B cell (primary cell): ENCODE measurements at regions not wholly inside any gene's neighbourhood (a gene's known extent, or its start where the extent isn't known, plus 50 kb on each side); places are given as distances from the start of the nearest gene placed in this dataset.

Experiments used
- ATAC-seq: fragments of 200-7000 bp; cut with Tn5 transposase; one replicate; pipeline ENCODE4 v1.10.0; 2021; ENCODE audit warnings: low read depth, mild to moderate bottlenecking, moderate number of reproducible peaks, moderate library complexity
- CTCF ChIA-PET: fragments of 350-600 bp; sonication (Branson Sonifier 250); formaldehyde crosslinking; loops from one replicate; lab custom pipeline; 2021; ENCODE audit warnings: antibody characterized with exemption, inconsistent platforms; lab: Charles Lee
- POLR2A ChIA-PET: fragments of 350-600 bp; sonication (Branson Sonifier 250); formaldehyde crosslinking; loops from one replicate; lab custom pipeline; 2021; ENCODE audit warnings: antibody characterized with exemption; lab: Charles Lee
- DNase-seq: peaks from one replicate; pipeline ENCODE4 v3.0.0; 2013
- H2AFZ ChIP-seq: 2 replicates; pipeline ENCODE4 v1.6.1; 2012; ENCODE audit warnings: mild to moderate bottlenecking, low read depth, low read length; ENCODE audit not compliant: insufficient read depth, poor library complexity, severe bottlenecking
- H3K27ac ChIP-seq, 2 donors: 1 replicate in 1 of 2; 2 replicates in 1 of 2; pipeline ENCODE4 v1.5.1; 2012 to 2013; ENCODE audit warnings: low read length in 2 of 2, mild to moderate bottlenecking in 2 of 2, moderate library complexity in 1 of 2
- H3K27me3 ChIP-seq, 4 experiments: fragments of 200-600 bp in 1 of 4; sonication (generic) in 1 of 4; replicated peaks in 1 of 4; 1 replicate in 2 of 4; 2 replicates in 2 of 4; pipeline versions ENCODE4 v1.6.1 to v1.7.0; 2013 to 2016; ENCODE audit warnings: low read length in 3 of 4, mild to moderate bottlenecking in 2 of 4, mixed read lengths in 1 of 4, moderate library complexity in 1 of 4; ENCODE audit not compliant: insufficient read depth in 4 of 4, control insufficient read depth in 3 of 4; ENCODE audit errors: control extremely low read depth in 1 of 4
- H3K36me3 ChIP-seq, 2 experiments: replicated peaks in 1 of 2; 1 replicate in 1 of 2; 2 replicates in 1 of 2; pipeline versions ENCODE4 v1.6.1 to v1.7.1; 2013; ENCODE audit warnings: low read length in 1 of 2; ENCODE audit not compliant: insufficient read depth in 2 of 2, control insufficient read depth in 1 of 2; ENCODE audit errors: control extremely low read depth in 1 of 2, extremely low read depth in 1 of 2
- H3K4me1 ChIP-seq, 2 donors: fragments of 200-600 bp in 1 of 2; sonication (generic) in 1 of 2; 1 replicate in 1 of 2; 2 replicates in 1 of 2; pipeline versions ENCODE4 v1.5.1 to v1.6.1; 2013 to 2017; ENCODE audit warnings: low read length in 2 of 2; ENCODE audit not compliant: control insufficient read depth in 2 of 2, insufficient read depth in 2 of 2
- H3K4me2 ChIP-seq: replicated peaks from 2 replicates; pipeline ENCODE3; 2012; ENCODE audit warnings: mild to moderate bottlenecking, low read depth, low read length; ENCODE audit not compliant: poor library complexity, severe bottlenecking
- H3K4me3 ChIP-seq, 5 experiments: fragments of 200-600 bp in 1 of 5; sonication (generic) in 1 of 5; 1 replicate in 3 of 5; 2 replicates in 2 of 5; pipeline versions ENCODE4 v1.5.1 to v1.7.0; 2011 to 2016; ENCODE audit warnings: low read length in 4 of 5, mild to moderate bottlenecking in 4 of 5, low read depth in 2 of 5, control low read depth in 1 of 5, moderate library complexity in 1 of 5; ENCODE audit not compliant: insufficient read depth in 1 of 5; ENCODE audit errors: control extremely low read depth in 1 of 5, extremely low read depth in 1 of 5
- H3K79me2 ChIP-seq: fragments of 200-600 bp; sonication (generic); one replicate; pipeline ENCODE4 v1.6.0; 2016; ENCODE audit warnings: low read length; ENCODE audit not compliant: control insufficient read depth, insufficient read depth
- H3K9ac ChIP-seq: fragments of 200-600 bp; sonication (generic); 2 replicates; pipeline ENCODE4 v1.6.1; 2017; ENCODE audit warnings: mild to moderate bottlenecking, low read length, moderate library complexity
- H3K9me3 ChIP-seq, 3 donors: one replicate each; pipeline versions ENCODE4 v1.6.1 to v1.7.1; 2013; ENCODE audit warnings: low read length in 2 of 3; ENCODE audit not compliant: control insufficient read depth in 2 of 3, insufficient read depth in 1 of 3; ENCODE audit errors: control extremely low read depth in 1 of 3
- H4K20me1 ChIP-seq: 2 replicates; pipeline ENCODE4 v1.6.0; 2012; ENCODE audit warnings: mild to moderate bottlenecking, low read length; ENCODE audit not compliant: insufficient read depth, control insufficient read depth, poor library complexity, severe bottlenecking
- H3K27ac Mint-ChIP-seq: one replicate; pipeline ENCODE4 v1.8.0; 2021; ENCODE audit warnings: mixed read lengths
- H3K27me3 Mint-ChIP-seq: one replicate; pipeline ENCODE4 v1.8.0; 2021; ENCODE audit warnings: mixed read lengths
- H3K4me1 Mint-ChIP-seq: one replicate; pipeline ENCODE4 v1.8.0; 2021; ENCODE audit warnings: mixed read lengths
- H3K4me3 Mint-ChIP-seq: one replicate; pipeline ENCODE4 v1.8.0; 2021; ENCODE audit warnings: mixed read lengths
- H3K9me3 Mint-ChIP-seq: one replicate; pipeline ENCODE4 v1.8.0; 2022; ENCODE audit warnings: mixed read lengths; ENCODE audit not compliant: insufficient read depth
- CTCF ChIP-seq: fragments of 200-600 bp; IDR thresholded peaks from one replicate; pipeline ENCODE4 v1.8.0; 2022; ENCODE audit warnings: antibody characterized with exemption, mild to moderate bottlenecking
- EZH2 ChIP-seq: IDR thresholded peaks from 2 replicates; pipeline ENCODE4 v1.6.1; 2012; ENCODE audit warnings: borderline replicate concordance, low read depth, mild to moderate bottlenecking, moderate library complexity, low read length; ENCODE audit not compliant: insufficient read depth, poor library complexity, severe bottlenecking
- WGBS: methylation state at CpG from one replicate; pipeline ENCODE4 v1.1.5; 2013; ENCODE audit warnings: missing lambda C conversion rate; ENCODE audit not compliant: insufficient coverage; 5-methylcytosine and 5-hydroxymethylcytosine counted together
- intact Hi-C: fragments of 100-400 bp; cut with micrococcal nuclease; formaldehyde crosslinking; loops from one replicate; pipeline ENCODE4 v1.10.0; 2022

GRCh38 chr13:77831866-77832265 lies 86.8 kb downstream of the EDNRB start:
- no peak for DNase-seq
- Histone ChIP-seq H3K9me3 (no peaks in the 10 kb centered on the region), H3K27ac (no peak overlapping the region)

GRCh38 chr13:77829963-77830362 lies 88.7 kb downstream of the EDNRB start:
- H3K27me3 Mint-ChIP-seq = no peaks in the 10 kb centered on the region
- H3K27me3 ChIP-seq = no peaks in the 10 kb centered on the region
- H3K79me2 ChIP-seq = no peaks in the 10 kb centered on the region
- ChIA-PET CTCF (interaction anchor here (0.6 kb wide), 1 partner anchor 291 kb away, joined by 4 read pairs; no protein-coding TSS in a partner anchor), POLR2A (no interaction called here)
- TF ChIP-seq CTCF (no peak), EZH2 (no peak)
- DNase-seq (no peak), ATAC-seq (no peak)
- H3K4me1 ChIP-seq = no peaks in the 10 kb centered on the region
- H3K27ac ChIP-seq = no peak overlapping the region
- no peak overlapping the region for H2AFZ ChIP-seq
- H3K27ac Mint-ChIP-seq = no peak overlapping the region
- intact Hi-C loops = no loop called here
- no peaks in the 10 kb centered on the region for H3K36me3 ChIP-seq
- no peak overlapping the region for H3K4me3 ChIP-seq
- no peak overlapping the region for H3K4me3 Mint-ChIP-seq
- no peaks in the 10 kb centered on the region for H3K4me1 Mint-ChIP-seq
- no peak overlapping the region for H3K4me2 ChIP-seq
- H3K9ac ChIP-seq = no peak overlapping the region
- no peaks in the 10 kb centered on the region for H3K9me3 ChIP-seq
- H3K9me3 Mint-ChIP-seq = no peaks in the 10 kb centered on the region
- no peaks in the 10 kb centered on the region for H4K20me1 ChIP-seq

More at GRCh38 chr13:77831866-77832265, 86.8 kb downstream of the EDNRB start:
- Histone ChIP-seq H3K79me2 (no peaks in the 10 kb centered on the region), H4K20me1 (no peaks in the 10 kb centered on the region), H3K4me2 (no peak overlapping the region), H3K9ac (no peak overlapping the region), H2AFZ (no peak overlapping the region), H3K27me3 (no peaks in the 10 kb centered on the region), H3K36me3 (no peaks in the 10 kb centered on the region), H3K4me1 (no peaks in the 10 kb centered on the region), H3K4me3 (no peak overlapping the region)
- no peak for TF ChIP-seq CTCF
- no peak for TF ChIP-seq EZH2
- H3K27ac Mint-ChIP-seq = no peak overlapping the region
- ATAC-seq = no peak
- WGBS = no CpG with 5 or more reads among the region's 5 CpGs
- intact Hi-C loops = no loop called here
- CTCF ChIA-PET = no interaction called here
- H3K27me3 Mint-ChIP-seq = no peaks in the 10 kb centered on the region
- POLR2A ChIA-PET = no interaction called here
- H3K4me3 Mint-ChIP-seq = no peak overlapping the region
- no peaks in the 10 kb centered on the region for H3K9me3 Mint-ChIP-seq
- no peaks in the 10 kb centered on the region for H3K4me1 Mint-ChIP-seq
